ENCODE measurements at regions not wholly inside any gene's neighbourhood (a gene's known extent, or its start where the extent isn't known, plus 50 kb on each side); places are given as distances from the start of the nearest gene placed in this dataset.

DNA sequence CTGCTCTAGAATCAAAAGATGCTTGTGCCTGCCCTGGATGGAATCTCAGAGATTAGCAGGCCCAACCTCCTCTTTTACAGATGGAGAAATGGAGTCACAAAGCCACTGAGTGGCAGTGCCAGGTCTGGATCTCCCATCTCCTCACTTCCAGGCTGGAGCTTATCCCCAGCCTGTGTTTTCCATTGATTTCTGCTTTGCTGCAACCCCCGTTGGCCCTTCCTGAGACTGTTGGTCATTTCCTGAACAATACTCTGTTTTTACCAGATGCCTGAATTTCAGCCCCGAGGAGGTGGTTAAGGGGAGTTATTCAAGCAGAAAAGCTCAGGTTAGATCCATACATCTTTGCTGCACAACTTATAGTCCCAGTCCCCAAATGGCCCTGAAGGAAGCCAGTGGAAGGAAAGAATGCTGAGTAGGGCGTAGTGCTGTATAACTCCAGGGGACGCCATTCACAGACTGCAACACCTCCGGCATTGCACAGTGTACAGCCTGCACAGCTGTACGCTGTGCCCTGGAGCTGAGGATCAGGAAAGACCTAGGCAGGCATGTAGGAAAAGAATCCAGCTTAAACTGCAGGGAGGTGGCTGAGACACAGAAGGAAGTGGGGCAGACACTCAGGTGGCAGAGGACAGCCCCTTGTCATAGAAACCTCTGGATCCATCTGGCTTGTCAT, 77.5 kb downstream of the RPLP1 start:
- no peak for DNase-seq (ENCODE audit: low read depth in 2 of 2, low spot score in 1 of 2)

DNA sequence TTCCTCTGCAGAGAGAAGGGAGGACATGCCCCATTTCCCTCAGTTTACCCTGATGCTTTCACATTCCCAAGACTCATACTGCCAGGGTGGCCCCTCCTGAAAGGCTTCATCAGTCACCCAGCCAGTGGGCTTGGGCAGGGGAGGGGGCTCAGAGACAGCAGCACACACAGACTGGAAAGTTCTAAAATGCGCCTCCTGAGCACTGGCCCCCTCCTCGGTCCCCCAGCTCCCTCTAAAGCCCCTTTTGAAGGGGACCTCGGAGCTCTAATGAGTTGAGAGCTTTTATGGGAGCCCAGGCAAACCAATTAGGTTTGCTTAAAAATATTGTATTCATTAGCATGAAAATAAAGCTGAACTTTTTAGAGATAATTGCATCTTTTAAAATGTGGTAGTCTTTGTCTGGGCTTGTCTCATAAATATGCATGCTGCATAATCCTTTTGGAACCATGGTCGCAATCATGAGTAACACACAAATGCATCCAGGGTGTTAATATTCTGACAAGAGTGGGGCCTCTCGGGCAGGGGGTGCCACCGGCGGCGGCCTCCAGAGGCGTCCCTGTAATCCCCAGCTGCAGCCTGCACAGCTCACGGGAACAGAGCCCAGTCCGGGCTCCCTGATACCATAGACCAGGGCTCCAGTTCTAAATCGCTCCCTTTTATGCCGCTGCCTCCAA, 78.5 kb downstream of the RPLP1 start:
- no peak for DNase-seq (ENCODE audit: low read depth in 2 of 2, low spot score in 1 of 2)

DNA sequence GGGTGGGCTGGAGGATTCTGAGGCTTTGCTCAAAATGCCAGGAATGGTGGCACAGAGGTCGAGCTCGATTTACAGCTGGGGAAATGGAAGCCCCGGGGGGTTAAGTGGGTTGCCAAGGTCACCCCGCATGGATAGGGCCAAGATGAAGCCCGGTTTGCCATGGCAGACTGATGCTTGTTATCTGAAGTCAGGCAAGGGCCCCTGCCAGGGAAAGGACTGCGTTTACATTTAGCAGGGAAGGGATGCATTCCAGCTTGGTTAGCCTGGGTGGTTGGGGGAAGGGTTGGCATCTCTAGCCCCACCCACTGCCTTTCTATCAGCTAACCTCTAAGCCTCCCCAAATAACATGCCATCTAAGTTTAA, 79.0 kb downstream of the RPLP1 start:
- no peak for DNase-seq (ENCODE audit: low read depth in 2 of 2, low spot score in 1 of 2)

DNA sequence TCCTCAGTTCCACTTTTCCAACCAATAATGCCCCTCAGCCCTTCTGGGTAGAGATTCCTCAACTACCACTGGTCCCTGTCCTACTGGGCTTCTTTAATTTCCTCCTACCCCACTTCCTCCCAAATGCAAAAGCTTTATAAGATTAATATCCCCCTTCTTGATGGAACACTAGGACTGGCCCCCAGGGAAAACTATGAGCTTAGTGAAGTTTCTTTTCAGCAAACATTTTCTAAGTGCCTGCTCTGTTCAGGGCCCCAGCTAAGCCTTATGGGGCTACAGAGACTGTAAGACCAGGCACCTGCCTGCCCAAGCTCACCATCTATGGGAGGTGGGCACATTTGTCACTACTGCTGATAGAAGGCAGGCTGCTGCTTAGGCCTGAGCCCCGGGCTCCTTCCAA, 79.4 kb downstream of the RPLP1 start:
- DNase-seq (ENCODE audit: low read depth in 2 of 2, low spot score in 1 of 2): no peak

DNA sequence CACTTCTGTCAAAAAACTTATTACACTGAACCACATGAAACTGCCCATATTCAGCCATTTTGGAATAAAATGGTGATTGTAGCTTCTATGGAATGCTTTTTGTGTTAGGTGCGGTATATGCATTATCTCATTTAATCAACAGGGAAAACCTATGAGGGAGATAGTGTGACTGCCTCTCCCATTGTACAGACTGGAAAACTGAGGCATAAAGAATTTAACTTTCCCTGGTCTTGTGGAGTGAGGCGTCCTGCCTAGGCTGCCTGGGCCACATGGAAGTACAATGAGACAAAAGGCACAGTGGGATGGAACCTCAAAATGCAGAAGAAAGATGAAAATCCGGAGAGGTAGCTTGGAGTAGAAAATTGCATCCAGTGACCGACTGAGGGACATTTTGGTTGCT, 80.2 kb downstream of the RPLP1 start:
- no peak for DNase-seq (ENCODE audit: low read depth in 2 of 2, low spot score in 1 of 2)

DNA sequence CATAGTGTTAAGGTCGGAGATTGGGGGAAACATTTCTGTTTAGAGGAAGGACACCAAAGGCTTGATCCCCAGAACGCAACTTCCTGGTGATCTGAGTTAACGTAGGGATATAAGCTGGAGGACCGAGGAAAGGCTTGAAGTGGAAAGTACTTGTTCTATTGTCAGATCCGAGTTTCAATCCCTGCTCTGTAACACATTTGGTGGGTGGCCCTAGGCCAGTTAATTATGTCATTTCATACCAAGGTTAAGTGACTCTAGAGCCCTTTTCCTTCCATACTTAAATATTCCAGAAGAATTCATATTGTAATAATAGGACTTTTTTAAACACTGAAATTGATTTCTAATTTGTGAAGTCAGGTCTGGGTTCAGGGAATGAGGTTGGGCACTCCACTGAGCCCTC, 80.9 kb downstream of the RPLP1 start:
- no peak for DNase-seq (ENCODE audit: low read depth in 2 of 2, low spot score in 1 of 2)

DNA sequence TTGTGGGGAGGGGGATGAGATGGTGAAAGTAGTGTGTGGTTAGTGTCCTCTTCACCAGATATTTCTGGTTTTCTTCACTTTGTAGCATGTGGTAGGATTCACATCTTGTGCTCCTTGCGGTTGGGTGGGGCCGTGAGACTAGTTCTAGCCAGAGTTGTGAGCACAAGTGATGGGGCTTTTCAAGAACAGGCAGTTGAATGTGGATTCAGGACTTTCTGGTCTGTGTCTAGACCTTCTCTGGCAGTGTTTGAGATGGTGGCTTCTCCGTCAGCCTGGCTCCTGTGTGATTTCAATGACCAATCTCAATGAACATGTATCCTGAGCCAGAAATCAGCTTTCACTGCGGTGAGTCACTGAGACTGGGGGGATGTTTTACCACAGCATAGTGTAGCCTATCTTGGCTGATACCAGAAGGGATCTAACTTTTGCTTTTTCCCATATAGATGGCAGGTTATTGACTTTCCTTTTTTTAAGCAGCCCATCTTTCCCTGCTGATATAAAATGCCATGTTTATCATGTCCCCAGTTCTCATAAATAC, 82.6 kb downstream of the RPLP1 start:
- no peak for DNase-seq (ENCODE audit: low read depth in 2 of 2, low spot score in 1 of 2)

DNA sequence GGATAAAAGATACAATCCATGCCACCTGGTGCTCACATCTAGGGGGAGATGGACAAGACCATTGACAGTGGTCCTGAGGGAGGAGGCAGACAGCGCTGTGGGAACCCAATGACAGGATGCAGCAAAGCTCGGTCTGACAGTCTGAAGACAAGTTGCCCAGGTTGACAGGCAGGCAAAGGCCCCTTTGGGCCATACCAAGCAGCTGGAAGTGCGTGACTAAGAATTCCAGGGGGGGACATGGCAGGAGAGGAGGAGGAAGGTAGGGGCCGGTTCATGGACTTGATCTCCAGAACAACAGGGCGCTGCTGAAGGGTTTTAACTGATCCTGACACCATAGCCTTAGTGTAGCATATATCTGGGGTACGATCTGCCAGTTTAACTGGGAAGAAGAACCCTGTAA, 83.4 kb downstream of the RPLP1 start:
- no peak for DNase-seq (ENCODE audit: low read depth in 2 of 2, low spot score in 1 of 2)

DNA sequence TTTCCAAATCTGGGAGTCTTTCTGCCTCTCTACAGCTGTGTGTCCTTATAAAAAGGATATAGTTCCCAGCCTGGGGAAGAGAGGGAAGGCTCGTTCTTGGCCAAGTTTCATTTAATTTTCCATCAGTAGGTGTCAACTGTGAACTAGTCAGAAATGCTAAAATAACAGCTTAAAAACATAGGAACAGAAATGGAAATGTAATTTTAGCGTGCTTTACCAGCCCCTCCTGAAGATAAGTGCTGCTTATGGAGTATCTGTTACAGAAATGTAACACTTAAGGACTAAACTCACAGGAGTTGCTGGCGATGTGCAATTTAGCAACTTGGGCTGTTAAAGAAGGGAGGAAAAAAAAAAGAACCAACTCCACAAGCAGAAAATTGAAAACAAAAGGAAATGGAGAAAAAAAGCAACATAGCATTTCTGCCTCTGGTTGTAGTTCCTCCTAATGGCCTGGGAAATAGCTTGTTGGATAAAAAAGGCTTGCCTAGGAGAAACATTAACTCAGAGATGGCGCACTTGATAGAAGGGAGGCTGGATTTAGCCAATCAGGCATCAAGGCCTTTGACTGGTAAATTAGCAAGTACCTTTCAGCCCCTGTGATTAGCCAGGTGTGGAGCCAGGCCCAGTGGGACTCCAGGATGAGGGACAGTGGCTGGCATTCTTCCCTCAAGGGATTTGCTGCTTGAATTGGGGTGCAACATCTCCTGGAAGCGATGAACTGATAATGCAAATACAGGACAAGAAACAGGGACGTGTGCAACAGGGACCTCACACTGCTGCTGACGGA, 84.3 kb downstream of the RPLP1 start:
- no peak for DNase-seq (ENCODE audit: low read depth in 2 of 2, low spot score in 1 of 2)

DNA sequence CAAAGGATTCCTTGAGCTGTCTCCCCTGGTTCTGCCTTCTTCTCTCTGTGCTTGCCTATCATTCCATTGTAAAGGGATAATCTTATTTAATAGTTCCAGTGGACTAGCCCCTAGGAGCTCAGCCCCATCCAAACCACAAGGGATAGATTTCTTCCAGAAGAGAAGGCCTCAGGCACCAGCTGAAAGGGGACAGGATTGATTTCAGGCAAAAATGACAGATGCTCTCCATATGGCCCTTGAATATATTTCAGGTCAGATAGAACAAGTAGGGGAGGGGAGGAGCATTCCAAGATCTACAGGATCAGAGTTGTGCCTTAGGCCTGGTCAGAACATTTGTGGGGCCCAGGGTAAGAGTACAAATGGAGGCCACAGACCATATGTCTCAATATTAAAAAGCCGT, 85.3 kb downstream of the RPLP1 start:
- no peak for DNase-seq (ENCODE audit: low read depth in 2 of 2, low spot score in 1 of 2)

DNA sequence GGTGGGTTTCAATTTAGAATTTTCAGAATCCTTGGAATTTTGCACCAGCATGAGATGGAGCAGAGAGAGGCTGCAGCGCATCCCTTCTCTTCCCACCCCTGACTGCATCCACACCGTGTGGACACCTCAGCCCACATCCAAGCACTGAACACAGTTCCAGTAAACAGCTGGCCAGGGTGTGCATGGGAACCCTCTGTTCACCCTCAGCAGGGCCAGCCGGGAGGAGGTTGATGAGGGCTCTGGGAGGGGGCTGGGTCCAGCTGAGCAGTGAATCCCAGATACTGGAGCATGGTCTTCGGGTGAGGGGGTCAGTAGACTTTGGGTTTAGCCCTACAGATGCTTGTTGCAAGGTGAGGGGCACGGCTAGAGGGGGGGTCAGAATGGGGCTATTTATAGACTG, 85.8 kb downstream of the RPLP1 start:
- no peak for DNase-seq (ENCODE audit: low read depth in 2 of 2, low spot score in 1 of 2)

DNA sequence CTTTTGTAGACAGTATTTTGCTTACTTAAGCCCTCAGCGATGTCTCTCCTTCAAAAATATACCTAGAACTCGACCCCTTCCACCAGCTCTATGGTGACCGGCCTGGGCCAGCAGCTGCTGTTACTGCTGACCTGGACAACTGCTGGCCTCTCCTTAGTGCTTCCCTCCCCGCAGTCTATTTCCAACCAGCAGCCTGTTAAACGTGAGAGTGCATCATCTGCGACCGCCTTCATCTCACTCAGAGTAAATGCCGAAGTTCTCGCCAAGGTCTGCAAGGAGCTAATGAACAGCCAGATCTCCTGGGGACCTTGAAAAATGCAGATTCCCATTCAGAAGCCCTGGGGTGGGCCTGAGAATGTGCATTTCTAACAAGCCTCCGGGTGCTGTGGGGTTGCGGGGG, 86.7 kb downstream of the RPLP1 start:
- no peak for DNase-seq (ENCODE audit: low read depth in 2 of 2, low spot score in 1 of 2)

DNA sequence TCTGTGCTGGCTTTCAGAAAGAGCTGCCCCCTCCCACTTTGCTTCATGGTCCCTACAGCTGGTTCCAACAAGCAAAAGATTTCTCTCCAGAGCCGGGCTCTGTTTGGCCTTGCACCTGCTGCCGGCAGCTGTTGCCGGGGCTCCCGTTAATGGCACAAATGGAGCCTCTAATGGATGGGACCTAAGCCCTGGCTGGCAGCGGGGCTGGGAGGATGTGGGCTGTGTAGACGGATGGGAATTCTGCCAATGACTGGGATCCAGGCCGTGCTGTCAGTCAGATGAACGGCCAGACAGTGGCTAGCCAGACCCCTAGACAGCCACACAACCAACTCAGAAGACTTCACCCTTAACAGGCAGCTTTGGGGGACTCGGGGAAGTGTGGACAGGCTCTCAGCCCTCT, 88.0 kb downstream of the RPLP1 start:
- DNase-seq (ENCODE audit: low read depth in 2 of 2, low spot score in 1 of 2): no peak

DNA sequence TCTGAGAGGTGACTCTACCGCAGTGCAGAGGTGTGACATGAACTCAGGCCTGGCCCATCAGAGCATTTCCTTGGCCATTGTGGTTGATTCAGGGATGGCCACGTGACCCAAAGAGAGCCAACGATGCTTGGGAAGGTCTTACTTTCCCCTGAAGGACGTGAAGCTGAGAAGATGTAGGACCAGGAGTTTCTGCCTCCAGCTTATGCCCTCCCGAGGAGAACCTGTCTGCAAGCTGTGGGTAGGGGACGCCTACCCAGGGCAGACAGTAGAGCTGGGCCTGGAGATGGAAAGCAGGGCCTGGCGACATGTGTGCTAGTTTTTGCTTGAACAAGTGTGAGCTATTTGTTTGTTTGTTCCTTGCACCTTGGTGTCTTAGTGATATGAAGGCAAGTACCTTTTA, 89.4 kb downstream of the RPLP1 start:
- no peak for DNase-seq (ENCODE audit: low read depth in 2 of 2, low spot score in 1 of 2)

DNA sequence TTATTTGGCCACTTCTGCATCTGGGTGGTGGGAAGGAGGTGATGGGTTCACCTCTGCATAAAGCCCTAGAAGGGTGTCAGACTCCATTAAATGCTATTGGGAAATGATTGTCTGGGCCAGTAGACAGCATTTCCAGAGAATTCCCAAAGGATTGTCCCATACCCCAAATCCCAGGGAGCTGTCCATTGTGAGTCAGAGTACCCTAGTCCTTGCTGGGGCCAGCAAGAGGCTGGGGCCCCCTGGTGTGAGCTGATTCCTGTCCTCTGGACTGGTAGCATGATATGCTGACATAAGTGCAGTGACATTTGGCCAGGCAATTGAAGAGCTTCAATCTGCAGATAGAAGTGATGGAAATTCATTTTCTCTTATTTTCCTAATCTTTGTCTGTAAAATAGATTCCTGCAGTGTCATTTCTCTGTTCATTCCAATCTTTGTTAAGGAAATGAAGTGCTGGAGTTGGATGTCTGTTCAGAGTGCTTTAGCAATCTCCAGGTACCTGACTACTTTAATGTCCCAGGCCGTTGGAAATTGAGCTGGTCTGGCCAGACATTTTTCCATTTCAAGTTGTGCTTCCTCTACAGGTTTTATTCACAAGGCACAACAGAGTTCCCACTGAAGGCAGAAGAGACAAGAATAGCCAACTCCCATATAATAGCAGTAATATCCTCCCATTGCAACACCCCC, 91.2 kb downstream of the RPLP1 start:
- no peak for DNase-seq (ENCODE audit: low read depth in 2 of 2, low spot score in 1 of 2)

DNA sequence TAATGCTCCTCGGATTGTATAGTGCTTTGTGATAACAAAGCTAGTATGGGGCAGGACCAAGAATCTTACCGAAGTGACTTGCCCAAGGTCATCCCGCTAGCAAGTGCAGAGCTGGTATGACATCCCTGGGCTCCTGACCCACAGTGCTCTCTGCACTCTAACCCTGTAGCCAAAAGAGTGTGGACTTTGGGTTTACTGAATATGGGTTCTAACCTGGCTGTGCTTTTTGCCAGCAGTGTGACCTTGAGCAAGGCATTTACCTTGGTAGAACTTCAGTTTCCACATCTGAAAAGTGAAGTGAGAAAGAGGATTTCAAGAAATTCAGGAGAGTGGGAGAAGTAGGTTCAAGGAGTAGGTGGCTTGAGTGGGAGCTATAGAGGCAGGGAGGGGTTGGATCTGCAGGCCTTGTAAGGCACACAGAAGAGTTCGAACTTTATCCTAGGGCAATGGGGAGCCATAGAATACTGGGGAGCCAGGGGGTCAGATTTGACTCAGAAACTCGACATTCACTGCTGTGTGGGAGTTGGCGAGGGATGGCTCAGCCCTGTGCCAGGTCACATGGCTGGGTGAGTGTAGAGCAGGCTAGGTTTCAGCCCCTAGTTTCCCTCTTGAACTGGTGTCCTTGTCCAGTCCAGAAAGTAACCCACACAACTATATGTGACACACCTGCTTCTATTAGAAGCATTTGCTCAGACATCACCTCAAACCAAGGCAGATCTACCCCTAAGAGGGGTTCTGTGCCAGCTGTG, 91.9 kb downstream of the RPLP1 start:
- DNase-seq (ENCODE audit: low read depth in 2 of 2, low spot score in 1 of 2): no peak

DNA sequence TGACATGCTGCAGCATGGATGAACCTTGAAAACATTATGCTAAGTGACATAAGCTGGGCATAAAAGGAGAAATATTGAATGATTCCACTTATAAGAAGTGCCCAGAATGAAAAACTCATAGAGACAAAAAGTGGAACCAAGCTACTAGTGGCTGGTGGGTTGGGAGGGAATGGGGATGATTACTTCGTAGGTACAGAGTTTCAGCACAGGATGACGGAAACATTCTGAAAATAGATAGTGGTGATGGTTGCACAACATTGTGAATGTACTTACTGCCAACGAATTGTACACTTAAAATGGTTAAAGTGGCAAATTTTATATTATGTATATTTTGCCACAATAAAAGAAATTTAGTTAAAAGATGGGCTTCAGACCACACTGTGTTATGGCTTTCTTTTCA, 93.6 kb downstream of the RPLP1 start:
- no peak for DNase-seq (ENCODE audit: low read depth in 2 of 2, low spot score in 1 of 2)

DNA sequence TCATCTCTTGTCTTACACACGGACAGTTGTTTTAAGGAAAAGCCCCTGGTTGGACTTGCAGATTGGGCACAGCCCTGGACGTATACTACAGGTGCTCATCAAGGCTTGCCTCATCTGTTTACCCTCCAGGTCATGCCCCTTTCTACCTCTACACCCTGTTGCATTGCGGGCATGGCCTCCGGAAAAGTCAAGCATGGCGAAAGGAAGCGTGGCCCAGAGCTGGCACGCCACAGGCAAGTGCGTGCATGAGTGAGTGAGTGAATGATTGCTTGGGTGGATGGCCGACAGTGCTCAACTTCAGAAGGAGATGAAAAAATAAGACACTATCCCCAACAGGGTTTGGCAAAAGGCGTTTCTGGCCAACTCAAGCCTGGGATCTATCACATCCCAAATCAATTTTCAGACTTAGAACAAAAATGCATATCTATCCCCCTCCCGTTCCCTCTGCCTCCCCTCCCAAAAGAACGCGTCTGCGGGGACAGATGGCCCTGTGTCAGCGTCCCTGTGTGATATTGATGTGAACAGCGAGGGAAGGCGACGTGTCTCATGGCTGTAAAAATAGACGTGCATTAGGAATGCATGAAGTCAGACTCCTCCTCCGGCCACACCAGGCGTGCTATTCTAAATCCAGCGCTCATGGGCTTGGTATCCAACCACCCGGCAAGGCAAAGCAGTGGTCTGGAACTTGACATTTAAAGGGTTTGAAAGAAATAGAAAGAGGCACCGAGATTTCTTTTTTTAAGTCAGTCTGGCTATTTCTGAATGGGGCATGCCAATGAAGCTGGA, 96.0 kb downstream of the RPLP1 start:
- no peak for DNase-seq (ENCODE audit: low read depth in 2 of 2, low spot score in 1 of 2)

DNA sequence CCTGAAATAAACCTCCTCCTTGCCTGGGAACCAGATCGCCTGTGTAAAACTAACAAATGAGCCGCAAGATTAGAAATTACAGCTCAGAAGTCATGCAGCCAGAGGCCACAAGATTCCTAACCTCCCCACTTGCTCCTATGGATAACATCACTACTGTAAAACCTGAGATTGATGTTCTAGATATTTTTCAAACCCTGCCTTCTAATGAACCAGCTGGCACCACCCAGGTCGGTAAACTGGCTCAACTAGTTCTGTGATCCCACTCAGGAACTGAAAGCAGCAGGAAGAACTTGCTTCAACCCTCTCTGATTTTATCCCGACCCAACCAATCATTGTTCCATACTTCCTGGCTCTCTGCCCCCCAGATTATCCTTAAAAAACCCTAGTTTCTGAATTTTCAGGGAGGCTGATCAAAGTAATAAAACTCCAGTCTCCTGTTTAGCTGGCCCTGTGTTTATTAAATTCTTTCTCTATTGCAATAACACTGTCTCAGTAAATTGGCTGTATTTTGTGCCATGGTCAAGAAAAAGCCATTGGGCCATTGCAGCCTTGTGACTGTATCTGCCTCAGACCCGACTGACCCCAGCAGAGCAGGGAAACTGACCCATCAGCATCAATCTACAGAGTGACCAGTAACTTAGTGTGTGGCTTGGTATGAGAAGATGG, 98.9 kb downstream of the RPLP1 start:
- DNase-seq (ENCODE audit: low read depth in 2 of 2, low spot score in 1 of 2): no peak

All from stimulated activated CD8-positive, alpha-beta memory T cell treated with anti-CD3 and anti-CD28 coated beads, Interleukin-4, amount 100 ng/mL, for 4 hours (primary cell).